ENCODE measurements at regions not wholly inside any gene's neighbourhood (a gene's known extent, or its start where the extent isn't known, plus 50 kb on each side); places are given as distances from the start of the nearest gene placed in this dataset.

GRCh38 chr1:82837766-82838465, 1037.2 kb downstream of the ADGRL2 start:
- Histone ChIP-seq H3K9me3 (no peaks in the 10 kb centered on the region), H3K27ac (no peak overlapping the region), H3K36me3 (no peaks in the 10 kb centered on the region), H3K4me1 (no peaks in the 10 kb centered on the region), H3K4me3 (no peak overlapping the region), H3K27me3 (no peaks in the 10 kb centered on the region)
- no peak for ATAC-seq
- DNase-seq: no peak
- 65% methylated on average over 6 of the region's 6 CpGs for WGBS (ENCODE audit: insufficient coverage, low coverage, low lambda C conversion rate, missing lambda C conversion rate)
- no peak for TF ChIP-seq POLR2A (IDR thresholded peaks at IDR 0.05)
- no peak for TF ChIP-seq CTCF (IDR thresholded peaks at IDR 0.05)
- intact Hi-C loops (cut with DNase I): no loop called here

GRCh38 chr1:82836973-82837680, 1036.4 kb downstream of the ADGRL2 start:
- Histone ChIP-seq H3K9me3 (no peaks in the 10 kb centered on the region), H3K4me3 (no peak overlapping the region), H3K4me1 (no peaks in the 10 kb centered on the region), H3K27ac (no peak overlapping the region), H3K27me3 (no peaks in the 10 kb centered on the region), H3K36me3 (no peaks in the 10 kb centered on the region)
- no peak for ATAC-seq
- intact Hi-C loops (cut with DNase I): no loop called here
- WGBS (ENCODE audit: insufficient coverage, low coverage, low lambda C conversion rate, missing lambda C conversion rate): 81% methylated on average over 4 of the region's 4 CpGs
- no peak for TF ChIP-seq POLR2A (IDR thresholded peaks at IDR 0.05)
- no peak for TF ChIP-seq CTCF (IDR thresholded peaks at IDR 0.05)
- no peak for DNase-seq

- no peak for DNase-seq
Observed at GRCh38 chr1:82836213-82836972, 1035.7 kb downstream of the ADGRL2 start.

More at GRCh38 chr1:82836213-82836972, 1035.7 kb downstream of the ADGRL2 start:
- Histone ChIP-seq H3K27me3 (no peaks in the 10 kb centered on the region), H3K36me3 (no peaks in the 10 kb centered on the region), H3K9me3 (no peaks in the 10 kb centered on the region), H3K27ac (no peak overlapping the region), H3K4me3 (no peak overlapping the region), H3K4me1 (no peaks in the 10 kb centered on the region)
- intact Hi-C loops (cut with DNase I): no loop called here
- ATAC-seq: no peak
- WGBS (ENCODE audit: insufficient coverage, low coverage, low lambda C conversion rate, missing lambda C conversion rate): 77% methylated on average over 7 of the region's 7 CpGs
- TF ChIP-seq CTCF (IDR thresholded peaks at IDR 0.05) (no peak), POLR2A (IDR thresholded peaks at IDR 0.05) (no peak)

Data from right lobe of liver (tissue), 6 donors.